Ovary (tissue), 7 donors: ENCODE measurements at regions not wholly inside any gene's neighbourhood (a gene's known extent, or its start where the extent isn't known, plus 50 kb on each side); places are given as distances from the start of the nearest gene placed in this dataset.

Source experiments
- DNase-seq, 5 donors: peaks; one replicate each; pipeline ENCODE4 v3.0.0-alpha.2; 2019 to 2020
- H3K27ac ChIP-seq, 2 donors: fragments of 200-600 bp; one replicate each; pipeline versions ENCODE4 v1.5.1 to v1.8.0; 2019 to 2022
- H3K27me3 ChIP-seq: fragments of 200-600 bp; one replicate; pipeline ENCODE4 v1.8.0; 2022
- H3K36me3 ChIP-seq: fragments of 200-600 bp; sonication (generic); one replicate; pipeline ENCODE4 v1.5.1; 2019
- H3K4me1 ChIP-seq: one replicate; pipeline ENCODE4 v1.8.1; 2013; ENCODE audit warnings: mild to moderate bottlenecking, moderate library complexity; ENCODE audit not compliant: insufficient read depth
- H3K4me3 ChIP-seq: fragments of 200-600 bp; sonication (generic); one replicate; pipeline ENCODE4 v1.5.1; 2017
- H3K9me3 ChIP-seq, 2 donors: fragments of 200-600 bp in 1 of 2; sonication (generic) in 1 of 2; one replicate each; pipeline versions ENCODE4 v1.5.1 to v1.8.1; 2013 to 2019; ENCODE audit warnings: mild to moderate bottlenecking in 1 of 2, moderate library complexity in 1 of 2
- EP300 ChIP-seq: sonication (generic); formaldehyde crosslinking; IDR thresholded peaks from one replicate; pipeline ENCODE4 v1.6.1; 2017; ENCODE audit warnings: antibody characterized with exemption
- POLR2A ChIP-seq: fragments of 450-650 bp; IDR thresholded peaks from one replicate; pipeline ENCODE4 v1.6.1; 2017; ENCODE audit warnings: antibody characterized with exemption, mild to moderate bottlenecking, moderate library complexity
- WGBS, 3 donors: extraction: QIAGEN DNeasy Blood & Tissue Kit in 1 of 3; methylation state at CpG; one replicate each; pipeline versions ENCODE4 v1.1.5 to v1.1.7; 2013 to 2017; 5-methylcytosine and 5-hydroxymethylcytosine counted together
- intact Hi-C, 4 donors: fragments of 100-400 bp; cut with DNase I; formaldehyde crosslinking; loops; one replicate each; pipeline versions ENCODE4 v1.11.0 to v1.15.1; 2022 to 2023
- TF ChIP-seq, protein P1 (sequence below), 3 donors: fragments of 450-650 bp in 2 of 3; fragments of 200-600 bp in 1 of 3; IDR thresholded peaks; one replicate each; pipeline versions ENCODE4 v1.5.1 to v1.8.0; 2016 to 2022; ENCODE audit warnings: antibody characterized with exemption in 3 of 3, mild to moderate bottlenecking in 1 of 3
- donor health status: DM: no; HTN: no; CAD: no; lungs with moderate emphysema.
- donor health status: DM: no; HTN: no; CAD: no.
- donor health status: Bipolar disorder and iron deficiency.
- donor health status: DM: no; HTN: no; CAD: no.
- donor health status: DM: yes; HTN: yes; CAD: no.

DNA sequence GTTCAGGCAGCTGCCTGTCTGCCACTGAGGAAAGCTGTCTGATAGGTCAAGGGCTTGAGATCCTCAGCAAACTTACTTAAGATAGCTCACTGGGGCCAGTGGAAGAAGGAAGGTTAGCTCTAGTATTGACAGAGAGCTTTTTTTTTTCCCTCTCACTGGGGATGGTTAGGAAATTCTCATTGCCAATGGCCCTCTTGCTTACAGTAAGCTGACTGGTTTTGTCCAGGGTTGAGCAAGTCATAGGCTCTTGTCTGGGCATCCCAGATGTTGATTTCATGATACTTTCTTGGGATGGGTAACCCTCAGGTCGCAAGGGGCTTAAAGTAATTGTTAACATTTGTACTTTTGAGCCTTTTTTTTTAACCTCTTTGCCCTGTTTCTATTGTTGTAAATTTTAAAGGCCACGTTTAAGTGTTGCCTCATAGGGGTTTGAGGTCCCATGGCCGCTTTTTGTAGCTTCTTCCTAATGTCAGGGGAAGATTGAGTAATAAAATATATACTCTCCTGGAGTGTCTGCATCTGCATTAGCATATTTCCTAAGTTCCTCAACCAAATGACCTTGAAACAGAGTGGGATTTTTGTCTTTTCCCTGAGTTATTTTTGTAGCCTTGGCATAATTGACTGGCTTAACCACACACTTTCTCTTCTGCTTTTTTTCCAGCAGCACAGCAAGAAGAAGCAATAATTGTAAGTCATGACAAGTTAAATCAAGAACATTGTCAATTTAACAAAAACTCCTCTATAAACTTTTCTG lies 716.0 kb downstream of the LRFN5 start:
- no peak for DNase-seq
- TF ChIP-seq POLR2A: no peak
- TF ChIP-seq, protein P1, sequence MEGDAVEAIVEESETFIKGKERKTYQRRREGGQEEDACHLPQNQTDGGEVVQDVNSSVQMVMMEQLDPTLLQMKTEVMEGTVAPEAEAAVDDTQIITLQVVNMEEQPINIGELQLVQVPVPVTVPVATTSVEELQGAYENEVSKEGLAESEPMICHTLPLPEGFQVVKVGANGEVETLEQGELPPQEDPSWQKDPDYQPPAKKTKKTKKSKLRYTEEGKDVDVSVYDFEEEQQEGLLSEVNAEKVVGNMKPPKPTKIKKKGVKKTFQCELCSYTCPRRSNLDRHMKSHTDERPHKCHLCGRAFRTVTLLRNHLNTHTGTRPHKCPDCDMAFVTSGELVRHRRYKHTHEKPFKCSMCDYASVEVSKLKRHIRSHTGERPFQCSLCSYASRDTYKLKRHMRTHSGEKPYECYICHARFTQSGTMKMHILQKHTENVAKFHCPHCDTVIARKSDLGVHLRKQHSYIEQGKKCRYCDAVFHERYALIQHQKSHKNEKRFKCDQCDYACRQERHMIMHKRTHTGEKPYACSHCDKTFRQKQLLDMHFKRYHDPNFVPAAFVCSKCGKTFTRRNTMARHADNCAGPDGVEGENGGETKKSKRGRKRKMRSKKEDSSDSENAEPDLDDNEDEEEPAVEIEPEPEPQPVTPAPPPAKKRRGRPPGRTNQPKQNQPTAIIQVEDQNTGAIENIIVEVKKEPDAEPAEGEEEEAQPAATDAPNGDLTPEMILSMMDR (IDR thresholded peaks at IDR 0.05): no peak
- no peak for TF ChIP-seq EP300
- Histone ChIP-seq H3K9me3 (no peaks in the 10 kb centered on the region), H3K27ac (no peak overlapping the region), H3K36me3 (no peaks in the 10 kb centered on the region), H3K4me1 (no peaks in the 10 kb centered on the region), H3K4me3 (no peak overlapping the region), H3K27me3 (no peaks in the 10 kb centered on the region)
- intact Hi-C loops: no loop called here
- WGBS, 3 donors: 47 to 53% (median 51%) methylated on average over 3 of the region's 3 CpGs

DNA sequence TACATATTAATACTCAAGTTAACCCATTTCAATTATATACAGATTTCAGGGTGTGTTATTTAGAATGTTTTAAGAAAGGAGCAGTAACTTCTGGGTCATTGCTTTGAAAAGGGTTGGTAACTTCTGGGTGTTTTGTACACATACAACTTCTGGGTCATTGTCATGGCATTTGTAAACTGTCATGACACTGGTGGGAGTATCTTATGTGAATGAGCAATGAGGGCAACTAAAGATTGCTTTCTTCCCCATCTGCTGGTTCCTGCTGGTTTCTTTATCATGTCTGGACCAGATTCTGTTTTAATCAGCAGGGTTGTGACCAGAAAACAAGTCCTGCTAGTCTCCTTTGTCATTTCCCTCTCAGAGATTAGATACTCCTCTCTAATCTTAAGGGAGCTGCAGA lies 713.3 kb downstream of the LRFN5 start:
- no peaks in the 10 kb centered on the region for H3K9me3 ChIP-seq
- DNase-seq: no peak
- H3K27ac ChIP-seq: no peak overlapping the region
- H3K4me3 ChIP-seq: no peak overlapping the region
- H3K4me1 ChIP-seq: no peaks in the 10 kb centered on the region
- TF ChIP-seq, protein P1 (IDR thresholded peaks at IDR 0.05): no peak
- TF ChIP-seq EP300: no peak
- TF ChIP-seq POLR2A: no peak
- H3K27me3 ChIP-seq: no peaks in the 10 kb centered on the region
- no peaks in the 10 kb centered on the region for H3K36me3 ChIP-seq
- intact Hi-C loops: no loop called here

- Histone ChIP-seq H3K4me3 (no peak overlapping the region), H3K4me1 (no peaks in the 10 kb centered on the region), H3K27ac (no peak overlapping the region), H3K36me3 (no peaks in the 10 kb centered on the region), H3K27me3 (no peaks in the 10 kb centered on the region), H3K9me3 (no peaks in the 10 kb centered on the region)
- intact Hi-C loops: no loop called here
- no peak for DNase-seq
- TF ChIP-seq POLR2A: no peak
- TF ChIP-seq, protein P1 (IDR thresholded peaks at IDR 0.05): no peak
These were observed 710.0 kb downstream of the LRFN5 start for GRCh38 chr14:42316693-42317092.

GRCh38 chr14:42311876-42312275 lies 705.2 kb downstream of the LRFN5 start:
- no peaks in the 10 kb centered on the region for H3K9me3 ChIP-seq
- no peaks in the 10 kb centered on the region for H3K36me3 ChIP-seq
- WGBS, 3 donors: 71 to 77% (median 73%) methylated on average over 9 of the region's 9 CpGs
- intact Hi-C loops: no loop called here
- H3K27ac ChIP-seq: no peak overlapping the region
- H3K4me1 ChIP-seq: no peaks in the 10 kb centered on the region
- H3K27me3 ChIP-seq: no peaks in the 10 kb centered on the region
- no peak overlapping the region for H3K4me3 ChIP-seq
- no peak for TF ChIP-seq POLR2A
- TF ChIP-seq, protein P1 (IDR thresholded peaks at IDR 0.05): no peak
- TF ChIP-seq EP300: no peak
- DNase-seq: no peak
